Mesendoderm (in vitro differentiated cells): ENCODE measurements at regions not wholly inside any gene's neighbourhood (a gene's known extent, or its start where the extent isn't known, plus 50 kb on each side); places are given as distances from the start of the nearest gene placed in this dataset.
"Not testable (repeated sequence)": the region's sequence is repeated elsewhere in the genome, so short reads cannot be mapped to it uniquely, and the experiment has no call there.

Experiments used
- DNase-seq: peaks from one replicate; pipeline ENCODE4 v3.0.0; 2013
- H2AK5ac ChIP-seq: 2 replicates; pipeline ENCODE4 v1.6.1; 2013; ENCODE audit warnings: low read length, inconsistent platforms
- H2BK120ac ChIP-seq: 2 replicates; pipeline ENCODE4 v1.6.1; 2013; ENCODE audit warnings: low read depth, mild to moderate bottlenecking, low read length, moderate library complexity, mixed read lengths
- H2BK15ac ChIP-seq: replicated peaks from 2 replicates; pipeline ENCODE4 v1.6.1; 2013; ENCODE audit warnings: low read depth, mild to moderate bottlenecking, moderate library complexity
- H2BK5ac ChIP-seq: 2 replicates; pipeline ENCODE4 v1.6.1; 2013; ENCODE audit warnings: low read length, inconsistent platforms
- H3K18ac ChIP-seq: 2 replicates; pipeline ENCODE4 v1.6.1; 2013; ENCODE audit warnings: mild to moderate bottlenecking, low read length, mixed read lengths
- H3K23ac ChIP-seq: one replicate; pipeline ENCODE4 v1.6.1; 2013; ENCODE audit warnings: low read length
- H3K27ac ChIP-seq: 2 replicates; pipeline ENCODE4 v1.5.1; 2013; ENCODE audit warnings: low read depth, mild to moderate bottlenecking, inconsistent platforms, low read length, moderate library complexity
- H3K27me3 ChIP-seq: 2 replicates; pipeline ENCODE4 v1.6.1; 2013; ENCODE audit warnings: low read length, control low read depth, mild to moderate bottlenecking, inconsistent platforms; ENCODE audit not compliant: insufficient read depth, poor library complexity
- H3K36me3 ChIP-seq: 2 replicates; pipeline ENCODE4 v1.6.1; 2013; ENCODE audit warnings: low read length, inconsistent platforms; ENCODE audit not compliant: control insufficient read depth, insufficient read depth
- H3K4ac ChIP-seq: one replicate; pipeline ENCODE4 v1.6.1; 2013; ENCODE audit warnings: low read depth, mild to moderate bottlenecking, low read length, moderate library complexity
- H3K4me1 ChIP-seq: 2 replicates; pipeline ENCODE4 v1.6.1; 2013; ENCODE audit warnings: low read depth, low read length, inconsistent platforms; ENCODE audit not compliant: control insufficient read depth
- H3K4me2 ChIP-seq: 2 replicates; pipeline ENCODE4 v1.6.1; 2013; ENCODE audit warnings: low read length
- H3K4me3 ChIP-seq: 2 replicates; pipeline ENCODE4 v1.5.1; 2013; ENCODE audit warnings: mild to moderate bottlenecking, low read length
- H3K56ac ChIP-seq: one replicate; pipeline ENCODE4 v1.6.1; 2013; ENCODE audit warnings: low read length
- H3K79me1 ChIP-seq: 2 replicates; pipeline ENCODE4 v1.6.1; 2013; ENCODE audit warnings: low read length, inconsistent platforms
- H3K79me2 ChIP-seq: 2 replicates; pipeline ENCODE4 v1.6.1; 2013; ENCODE audit warnings: mild to moderate bottlenecking, low read length; ENCODE audit not compliant: control insufficient read depth, insufficient read depth
- H3K9ac ChIP-seq: 2 replicates; pipeline ENCODE4 v1.6.1; 2013; ENCODE audit warnings: low read length, inconsistent platforms
- H4K5ac ChIP-seq: one replicate; pipeline ENCODE4 v1.6.1; 2013; ENCODE audit warnings: low read length
- H4K8ac ChIP-seq: one replicate; pipeline ENCODE4 v1.6.1; 2013; ENCODE audit warnings: low read depth, mild to moderate bottlenecking, control low read depth, low read length, moderate library complexity
- WGBS: extraction: QIAGEN DNeasy Blood & Tissue Kit; methylation state at CpG from one replicate; pipeline ENCODE4 v1.1.7; 2013; ENCODE audit warnings: low lambda C conversion rate, missing lambda C conversion rate; ENCODE audit not compliant: insufficient coverage; ENCODE audit errors: extremely low coverage; 5-methylcytosine and 5-hydroxymethylcytosine counted together

- H2BK5ac ChIP-seq, result no peak overlapping the region
- H2BK15ac ChIP-seq, result no peak overlapping the region
- H3K9ac ChIP-seq, result no peak overlapping the region
- H4K8ac ChIP-seq, result no peak overlapping the region
- no peak overlapping the region for H3K56ac ChIP-seq
- no peaks in the 10 kb centered on the region for H3K79me2 ChIP-seq
- no peaks in the 10 kb centered on the region for H3K4me1 ChIP-seq
- H2AK5ac ChIP-seq, result no peak overlapping the region
- no peaks in the 10 kb centered on the region for H3K27me3 ChIP-seq
- H3K27ac ChIP-seq, result no peak overlapping the region
- H3K4me2 ChIP-seq, result no peak overlapping the region
- H4K5ac ChIP-seq, result no peak overlapping the region
- DNase-seq, result peak; percentile 74
- H3K4ac ChIP-seq, result no peak overlapping the region
- no peak overlapping the region for H3K23ac ChIP-seq
- H3K79me1 ChIP-seq, result no peaks in the 10 kb centered on the region
- no peak overlapping the region for H2BK120ac ChIP-seq
- H3K4me3 ChIP-seq, result no peak overlapping the region
- no peak overlapping the region for H3K18ac ChIP-seq
- no peaks in the 10 kb centered on the region for H3K36me3 ChIP-seq
- WGBS, result no CpG with 5 or more reads among the region's 2 CpGs
These were observed 123.7 kb upstream of the TRPC6 start for GRCh38 chr11:101707477-101707876.

DNA sequence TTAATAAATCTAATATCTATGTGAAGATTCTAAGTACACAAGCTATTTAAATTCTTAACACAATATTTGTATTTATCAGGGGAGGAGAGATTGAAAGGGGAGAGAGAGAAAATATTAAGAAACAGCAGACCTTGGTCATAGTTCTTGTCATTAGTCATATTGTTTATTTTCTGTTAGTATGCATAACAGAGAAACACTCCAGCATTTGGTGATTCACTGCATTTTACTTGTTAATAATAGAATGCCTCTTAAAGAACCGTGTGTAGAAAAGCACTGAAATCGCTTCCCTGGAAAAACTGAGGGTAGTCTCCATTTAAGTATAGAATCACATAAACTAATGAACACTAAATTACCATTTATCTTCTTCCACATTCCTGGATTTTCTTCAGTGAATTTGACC is 122.7 kb upstream of the TRPC6 start:
- H3K79me1 ChIP-seq, result no peaks in the 10 kb centered on the region
- no peaks in the 10 kb centered on the region for H3K4me1 ChIP-seq
- no peaks in the 10 kb centered on the region for H3K79me2 ChIP-seq
- no peak overlapping the region for H3K27ac ChIP-seq
- H3K4ac ChIP-seq, result no peak overlapping the region
- no peak overlapping the region for H4K5ac ChIP-seq
- H3K4me2 ChIP-seq, result no peak overlapping the region
- H4K8ac ChIP-seq, result no peak overlapping the region
- no peak overlapping the region for H2BK120ac ChIP-seq
- peak overlapping the region; percentile 60 for H3K18ac ChIP-seq
- H3K4me3 ChIP-seq, result no peak overlapping the region
- H2BK5ac ChIP-seq, result no peak overlapping the region
- no peak overlapping the region for H2AK5ac ChIP-seq
- H3K56ac ChIP-seq, result no peak overlapping the region
- H2BK15ac ChIP-seq, result no peak overlapping the region
- WGBS, result no CpG with 5 or more reads among the region's 2 CpGs
- H3K9ac ChIP-seq, result no peak overlapping the region
- no peak for DNase-seq
- no peaks in the 10 kb centered on the region for H3K27me3 ChIP-seq
- H3K36me3 ChIP-seq, result no peaks in the 10 kb centered on the region
- no peak overlapping the region for H3K23ac ChIP-seq

- DNase-seq, result no peak
- no CpG with 5 or more reads among the region's 1 CpG for WGBS
- no peak overlapping the region for H2AK5ac ChIP-seq
These were observed 122.2 kb upstream of the TRPC6 start for GRCh38 chr11:101705972-101706371.

GRCh38 chr11:101694869-101695268 is 111.1 kb upstream of the TRPC6 start:
- H3K9ac ChIP-seq, H4K8ac ChIP-seq, H2BK15ac ChIP-seq, H2BK5ac ChIP-seq, H2BK120ac ChIP-seq, H3K56ac ChIP-seq, H4K5ac ChIP-seq, H3K79me2 ChIP-seq, DNase-seq, H3K27ac ChIP-seq, H3K23ac ChIP-seq, H2AK5ac ChIP-seq, H3K79me1 ChIP-seq, H3K27me3 ChIP-seq, H3K4me1 ChIP-seq, H3K4me3 ChIP-seq, H3K18ac ChIP-seq, H3K36me3 ChIP-seq, H3K4ac ChIP-seq, H3K4me2 ChIP-seq: not testable (repeated sequence)
- no CpG with 5 or more reads among the region's 3 CpGs for WGBS

More at GRCh38 chr11:101705972-101706371, 122.2 kb upstream of the TRPC6 start:
- Histone ChIP-seq H3K27ac (no peak overlapping the region), H2BK5ac (no peak overlapping the region), H3K4ac (no peak overlapping the region), H3K27me3 (no peaks in the 10 kb centered on the region), H3K4me3 (no peak overlapping the region), H3K4me1 (no peaks in the 10 kb centered on the region), H3K56ac (no peak overlapping the region), H3K4me2 (no peak overlapping the region), H3K23ac (no peak overlapping the region), H2BK15ac (no peak overlapping the region), H3K9ac (no peak overlapping the region), H4K8ac (no peak overlapping the region), H3K18ac (no peak overlapping the region), H2BK120ac (no peak overlapping the region), H4K5ac (no peak overlapping the region), H3K36me3 (no peaks in the 10 kb centered on the region), H3K79me1 (no peaks in the 10 kb centered on the region), H3K79me2 (no peaks in the 10 kb centered on the region)

DNA sequence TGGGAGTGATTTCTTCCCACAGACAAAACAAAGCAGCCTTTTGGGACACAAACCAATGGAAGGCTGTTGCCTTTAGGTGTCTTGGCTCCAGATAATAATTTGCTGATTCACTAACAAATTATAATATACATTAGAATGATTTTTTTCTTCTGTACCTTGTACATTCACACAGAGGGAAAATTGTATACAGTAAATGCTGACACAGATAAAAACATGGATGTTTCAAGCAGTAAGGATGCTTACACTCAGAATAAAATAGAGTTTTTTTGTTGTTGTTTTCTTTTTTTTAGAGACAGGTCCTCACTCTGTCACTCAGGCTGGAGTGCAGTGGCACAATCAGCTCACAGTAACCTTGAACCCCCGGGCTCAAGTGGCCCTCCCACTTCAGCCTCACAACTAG is 109.2 kb upstream of the TRPC6 start:
- no peaks in the 10 kb centered on the region for H3K36me3 ChIP-seq
- no peaks in the 10 kb centered on the region for H3K4me1 ChIP-seq
- H3K27me3 ChIP-seq, result no peaks in the 10 kb centered on the region
- no peak overlapping the region for H3K27ac ChIP-seq
- no CpG with 5 or more reads among the region's 1 CpG for WGBS
- H3K4ac ChIP-seq, result peak overlapping the region; percentile 36
- H4K5ac ChIP-seq, result no peak overlapping the region
- no peaks in the 10 kb centered on the region for H3K79me1 ChIP-seq
- H4K8ac ChIP-seq, result no peak overlapping the region
- no peak overlapping the region for H3K56ac ChIP-seq
- H2BK5ac ChIP-seq, result no peak overlapping the region
- no peaks in the 10 kb centered on the region for H3K79me2 ChIP-seq
- no peak overlapping the region for H2AK5ac ChIP-seq
- no peak overlapping the region for H2BK120ac ChIP-seq
- H3K23ac ChIP-seq, result no peak overlapping the region
- DNase-seq, result no peak
- no peak overlapping the region for H3K4me3 ChIP-seq
- H3K4me2 ChIP-seq, result no peak overlapping the region
- H2BK15ac ChIP-seq, result no peak overlapping the region
- H3K9ac ChIP-seq, result no peak overlapping the region
- H3K18ac ChIP-seq, result no peak overlapping the region

DNA sequence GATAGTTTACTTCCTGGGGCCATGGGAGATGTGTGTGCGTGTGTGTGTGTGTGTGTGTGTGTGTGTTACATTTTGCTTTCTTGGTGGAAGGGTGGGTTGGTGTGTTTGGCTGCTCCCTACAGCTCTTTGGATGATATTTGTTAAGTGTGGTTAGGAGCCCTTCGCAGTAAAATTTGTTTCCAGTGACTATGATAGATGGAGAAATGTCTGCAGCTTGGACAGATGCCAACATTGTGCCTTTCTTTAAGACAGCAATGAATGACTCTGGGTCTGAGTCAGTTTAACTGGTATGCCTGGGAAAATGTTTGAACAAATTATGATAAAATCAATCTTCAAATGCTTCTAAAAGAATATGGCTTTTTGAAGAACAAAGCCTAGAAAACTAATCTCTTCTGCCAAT is 102.7 kb upstream of the TRPC6 start:
- no peak overlapping the region for H3K9ac ChIP-seq
- H3K18ac ChIP-seq, result no peak overlapping the region
- no peaks in the 10 kb centered on the region for H3K4me1 ChIP-seq
- H3K4me3 ChIP-seq, result no peak overlapping the region
- no peaks in the 10 kb centered on the region for H3K79me1 ChIP-seq
- H3K4ac ChIP-seq, result no peak overlapping the region
- no peak overlapping the region for H2BK15ac ChIP-seq
- H3K4me2 ChIP-seq, result no peak overlapping the region
- H3K27me3 ChIP-seq, result no peaks in the 10 kb centered on the region
- H3K36me3 ChIP-seq, result no peaks in the 10 kb centered on the region
- no peak overlapping the region for H2AK5ac ChIP-seq
- WGBS, result no CpG with 5 or more reads among the region's 2 CpGs
- no peak overlapping the region for H4K8ac ChIP-seq
- no peaks in the 10 kb centered on the region for H3K79me2 ChIP-seq
- H3K56ac ChIP-seq, result no peak overlapping the region
- no peak overlapping the region for H3K23ac ChIP-seq
- no peak overlapping the region for H2BK120ac ChIP-seq
- H3K27ac ChIP-seq, result no peak overlapping the region
- no peak for DNase-seq
- H4K5ac ChIP-seq, result no peak overlapping the region
- no peak overlapping the region for H2BK5ac ChIP-seq
